ENCODE measurements at regions not wholly inside any gene's neighbourhood (a gene's known extent, or its start where the extent isn't known, plus 50 kb on each side); places are given as distances from the start of the nearest gene placed in this dataset.

DNA sequence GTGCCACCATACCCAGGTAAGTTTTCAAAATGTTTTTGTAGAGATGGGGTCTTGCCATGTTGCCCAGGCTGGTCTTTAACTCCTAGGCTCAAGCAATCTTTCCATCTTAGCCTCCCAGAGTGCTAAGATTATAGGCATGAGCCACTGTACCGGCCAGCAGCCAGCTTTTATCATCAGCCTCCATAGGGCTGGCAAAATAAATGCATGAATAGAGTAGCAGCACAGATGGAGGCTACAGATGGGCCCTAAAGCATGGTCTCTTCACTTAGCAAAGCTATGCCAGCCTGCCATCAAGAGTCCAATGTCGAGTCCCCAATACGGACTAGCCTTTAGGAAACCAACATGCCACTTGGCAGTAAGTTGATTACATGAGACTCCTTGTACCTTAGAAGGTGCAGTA, 63.8 kb downstream of the CNTN3 start:
- TF ChIP-seq, protein P1, sequence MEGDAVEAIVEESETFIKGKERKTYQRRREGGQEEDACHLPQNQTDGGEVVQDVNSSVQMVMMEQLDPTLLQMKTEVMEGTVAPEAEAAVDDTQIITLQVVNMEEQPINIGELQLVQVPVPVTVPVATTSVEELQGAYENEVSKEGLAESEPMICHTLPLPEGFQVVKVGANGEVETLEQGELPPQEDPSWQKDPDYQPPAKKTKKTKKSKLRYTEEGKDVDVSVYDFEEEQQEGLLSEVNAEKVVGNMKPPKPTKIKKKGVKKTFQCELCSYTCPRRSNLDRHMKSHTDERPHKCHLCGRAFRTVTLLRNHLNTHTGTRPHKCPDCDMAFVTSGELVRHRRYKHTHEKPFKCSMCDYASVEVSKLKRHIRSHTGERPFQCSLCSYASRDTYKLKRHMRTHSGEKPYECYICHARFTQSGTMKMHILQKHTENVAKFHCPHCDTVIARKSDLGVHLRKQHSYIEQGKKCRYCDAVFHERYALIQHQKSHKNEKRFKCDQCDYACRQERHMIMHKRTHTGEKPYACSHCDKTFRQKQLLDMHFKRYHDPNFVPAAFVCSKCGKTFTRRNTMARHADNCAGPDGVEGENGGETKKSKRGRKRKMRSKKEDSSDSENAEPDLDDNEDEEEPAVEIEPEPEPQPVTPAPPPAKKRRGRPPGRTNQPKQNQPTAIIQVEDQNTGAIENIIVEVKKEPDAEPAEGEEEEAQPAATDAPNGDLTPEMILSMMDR (optimal IDR thresholded peaks at IDR 0.05 in 1 of 3, IDR thresholded peaks at IDR 0.05 in 1 of 3, conservative IDR thresholded peaks at IDR 0.05 in 1 of 3; ENCODE audit: extremely low read depth in 1 of 3, insufficient read depth in 2 of 3, low read length in 3 of 3) = no peak
- no peak for TF ChIP-seq EZH2 (IDR thresholded peaks at IDR 0.05; ENCODE audit: low read length)
- DNase-seq (ENCODE audit: low read depth, low spot score) = no peak
- dilution Hi-C loops (cut with MboI; ENCODE audit: extremely low pct_ligation_motif_present, low sequenced_read_pairs) = no loop called here
- Histone ChIP-seq H3K27ac (ENCODE audit: control insufficient read depth, insufficient read depth, low read length) (no peak overlapping the region), H3K9ac (ENCODE audit: control insufficient read depth, extremely low read depth, insufficient read depth, low read length) (no peak overlapping the region), H3K9me1 (ENCODE audit: control insufficient read depth, extremely low read depth, insufficient read depth, low read length) (no peaks in the 10 kb centered on the region), H3K9me3 (ENCODE audit: control insufficient read depth, low read depth, low read length) (no peaks in the 10 kb centered on the region), H3K27me3 (ENCODE audit: control insufficient read depth, extremely low read depth, insufficient read depth, low read length) (no peaks in the 10 kb centered on the region), H3K4me3 (ENCODE audit: control insufficient read depth in 2 of 3, extremely low read depth in 1 of 3, insufficient read depth in 2 of 3, low read depth in 1 of 3, low read length in 3 of 3) (no peak overlapping the region), H3K36me3 (ENCODE audit: control insufficient read depth in 2 of 2, extremely low read depth in 1 of 2, insufficient read depth in 2 of 2, low read length in 2 of 2) (no peaks in the 10 kb centered on the region), H3K4me2 (ENCODE audit: control insufficient read depth, extremely low read depth, insufficient read depth, low read depth, low read length) (no peak overlapping the region), H2AFZ (ENCODE audit: control insufficient read depth, low read length) (no peak overlapping the region), H3K4me1 (ENCODE audit: control insufficient read depth, extremely low read depth, insufficient read depth, low read length) (no peaks in the 10 kb centered on the region), H3K79me2 (ENCODE audit: control insufficient read depth, insufficient read depth, low read length) (no peaks in the 10 kb centered on the region), H4K20me1 (ENCODE audit: control insufficient read depth, extremely low read depth, insufficient read depth, low read length) (no peaks in the 10 kb centered on the region)
- no peak for FAIRE-seq

DNA sequence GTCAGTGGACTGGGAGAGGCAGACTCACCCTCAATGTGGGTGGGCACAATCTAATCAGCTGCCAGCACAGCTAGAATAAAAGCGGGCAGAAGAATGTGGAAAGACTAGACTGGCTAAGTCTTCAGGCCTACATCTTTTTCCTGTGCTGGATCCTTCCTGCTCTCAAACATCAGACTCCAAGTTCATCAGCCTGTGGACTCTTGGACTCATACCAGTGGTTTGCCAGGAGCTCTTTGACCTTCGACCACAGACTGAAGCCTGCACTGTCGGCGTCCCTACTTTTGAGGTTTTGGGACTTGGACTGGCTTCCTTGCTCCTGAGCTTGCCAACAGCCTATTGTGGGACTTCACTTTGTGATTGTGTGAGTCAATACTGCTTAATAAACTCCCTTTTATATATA, 68.0 kb downstream of the CNTN3 start:
- Histone ChIP-seq H3K9ac (ENCODE audit: control insufficient read depth, extremely low read depth, insufficient read depth, low read length) (no peak overlapping the region), H3K27me3 (ENCODE audit: control insufficient read depth, extremely low read depth, insufficient read depth, low read length) (no peaks in the 10 kb centered on the region), H3K4me3 (ENCODE audit: control insufficient read depth in 2 of 3, extremely low read depth in 1 of 3, insufficient read depth in 2 of 3, low read depth in 1 of 3, low read length in 3 of 3) (no peak overlapping the region), H3K79me2 (ENCODE audit: control insufficient read depth, insufficient read depth, low read length) (no peaks in the 10 kb centered on the region), H3K27ac (ENCODE audit: control insufficient read depth, insufficient read depth, low read length) (no peak overlapping the region), H3K9me3 (ENCODE audit: control insufficient read depth, low read depth, low read length) (no peaks in the 10 kb centered on the region), H3K4me2 (ENCODE audit: control insufficient read depth, extremely low read depth, insufficient read depth, low read depth, low read length) (no peak overlapping the region), H3K36me3 (ENCODE audit: control insufficient read depth in 2 of 2, extremely low read depth in 1 of 2, insufficient read depth in 2 of 2, low read length in 2 of 2) (no peaks in the 10 kb centered on the region), H2AFZ (ENCODE audit: control insufficient read depth, low read length) (no peak overlapping the region), H3K9me1 (ENCODE audit: control insufficient read depth, extremely low read depth, insufficient read depth, low read length) (no peaks in the 10 kb centered on the region), H3K4me1 (ENCODE audit: control insufficient read depth, extremely low read depth, insufficient read depth, low read length) (no peaks in the 10 kb centered on the region), H4K20me1 (ENCODE audit: control insufficient read depth, extremely low read depth, insufficient read depth, low read length) (no peaks in the 10 kb centered on the region)
- FAIRE-seq (no peak), DNase-seq (ENCODE audit: low read depth, low spot score) (no peak)
- no peak for TF ChIP-seq EZH2 (IDR thresholded peaks at IDR 0.05; ENCODE audit: low read length)
- TF ChIP-seq, protein P1 (optimal IDR thresholded peaks at IDR 0.05 in 1 of 3, IDR thresholded peaks at IDR 0.05 in 1 of 3, conservative IDR thresholded peaks at IDR 0.05 in 1 of 3; ENCODE audit: extremely low read depth in 1 of 3, insufficient read depth in 2 of 3, low read length in 3 of 3) = no peak
- dilution Hi-C loops (cut with MboI; ENCODE audit: extremely low pct_ligation_motif_present, low sequenced_read_pairs) = no loop called here
